ENCODE measurements at regions not wholly inside any gene's neighbourhood (a gene's known extent, or its start where the extent isn't known, plus 50 kb on each side); places are given as distances from the start of the nearest gene placed in this dataset.

- DNase-seq, result no peak
- TF ChIP-seq, protein P1, sequence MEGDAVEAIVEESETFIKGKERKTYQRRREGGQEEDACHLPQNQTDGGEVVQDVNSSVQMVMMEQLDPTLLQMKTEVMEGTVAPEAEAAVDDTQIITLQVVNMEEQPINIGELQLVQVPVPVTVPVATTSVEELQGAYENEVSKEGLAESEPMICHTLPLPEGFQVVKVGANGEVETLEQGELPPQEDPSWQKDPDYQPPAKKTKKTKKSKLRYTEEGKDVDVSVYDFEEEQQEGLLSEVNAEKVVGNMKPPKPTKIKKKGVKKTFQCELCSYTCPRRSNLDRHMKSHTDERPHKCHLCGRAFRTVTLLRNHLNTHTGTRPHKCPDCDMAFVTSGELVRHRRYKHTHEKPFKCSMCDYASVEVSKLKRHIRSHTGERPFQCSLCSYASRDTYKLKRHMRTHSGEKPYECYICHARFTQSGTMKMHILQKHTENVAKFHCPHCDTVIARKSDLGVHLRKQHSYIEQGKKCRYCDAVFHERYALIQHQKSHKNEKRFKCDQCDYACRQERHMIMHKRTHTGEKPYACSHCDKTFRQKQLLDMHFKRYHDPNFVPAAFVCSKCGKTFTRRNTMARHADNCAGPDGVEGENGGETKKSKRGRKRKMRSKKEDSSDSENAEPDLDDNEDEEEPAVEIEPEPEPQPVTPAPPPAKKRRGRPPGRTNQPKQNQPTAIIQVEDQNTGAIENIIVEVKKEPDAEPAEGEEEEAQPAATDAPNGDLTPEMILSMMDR (IDR thresholded peaks at IDR 0.05), result no peak
- no peak overlapping the region for H3K4me3 Mint-ChIP-seq
- H3K4me1 Mint-ChIP-seq (ENCODE audit: low read depth), result no peaks in the 10 kb centered on the region
- peaks cover 6% of the 10 kb centered on the region for H3K9me3 Mint-ChIP-seq
- peaks cover 4% of the 10 kb centered on the region; the same call in 1 of the 2 replicates for H3K27me3 Mint-ChIP-seq (ENCODE audit: insufficient read depth)
- no peaks in the 10 kb centered on the region for H3K36me3 Mint-ChIP-seq (ENCODE audit: low read depth)
- no peak overlapping the region for H3K27ac Mint-ChIP-seq
These were observed 166.5 kb upstream of the THRB start for GRCh38 chr3:24661175-24661584.

DNA sequence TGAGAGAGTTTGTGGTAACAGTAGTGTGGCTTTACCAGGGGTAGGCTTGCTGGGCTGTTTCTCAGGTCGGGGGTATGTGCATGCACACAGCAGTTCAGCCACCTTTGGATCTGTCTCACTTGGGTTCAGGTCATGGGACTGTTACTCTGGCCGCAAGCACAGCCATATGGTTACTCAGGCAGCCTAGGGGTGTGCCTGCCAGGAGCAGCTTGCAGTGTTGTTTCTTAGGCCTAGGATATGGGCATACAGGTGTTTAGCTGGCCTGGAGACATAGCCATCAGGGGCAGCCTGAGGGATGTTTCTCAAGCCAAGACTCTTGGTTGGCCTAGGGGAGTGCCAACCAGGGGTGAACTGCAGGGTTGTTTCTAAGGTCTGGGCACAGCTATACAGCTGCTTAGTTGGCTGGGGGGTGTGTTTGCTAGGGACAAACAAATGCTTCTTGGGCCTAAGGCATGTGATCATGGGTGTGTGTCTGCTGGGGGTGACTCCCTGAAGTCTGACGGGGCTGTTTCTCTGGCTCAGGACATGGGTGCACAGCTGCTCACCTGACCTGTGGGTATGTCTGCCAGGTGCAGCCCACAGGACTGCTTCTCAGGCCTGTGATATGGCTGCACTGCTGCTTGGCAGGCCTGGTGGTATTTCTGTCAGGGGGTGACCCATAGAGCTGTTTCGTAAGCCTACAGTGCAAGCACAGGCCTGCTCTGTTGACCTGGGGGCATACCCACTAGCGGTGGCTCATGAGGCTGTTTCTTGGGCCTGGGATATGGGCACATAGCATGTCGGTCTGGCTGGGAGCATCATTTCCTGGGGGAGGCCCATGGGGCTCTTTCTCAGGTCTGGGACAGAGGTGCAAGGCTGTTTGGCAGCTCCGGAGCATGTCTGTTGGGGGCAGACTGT, 168.0 kb upstream of the THRB start:
- no peak for DNase-seq
- H3K4me1 Mint-ChIP-seq (ENCODE audit: low read depth), result no peaks in the 10 kb centered on the region
- TF ChIP-seq, protein P1 (IDR thresholded peaks at IDR 0.05), result no peak
- peaks cover 8% of the 10 kb centered on the region for H3K9me3 Mint-ChIP-seq
- H3K27me3 Mint-ChIP-seq (ENCODE audit: insufficient read depth), result peaks cover 4% of the 10 kb centered on the region; the same call in 1 of the 2 replicates
- no peak overlapping the region for H3K4me3 Mint-ChIP-seq
- no peak overlapping the region for H3K27ac Mint-ChIP-seq
- H3K36me3 Mint-ChIP-seq (ENCODE audit: low read depth), result no peaks in the 10 kb centered on the region

DNA sequence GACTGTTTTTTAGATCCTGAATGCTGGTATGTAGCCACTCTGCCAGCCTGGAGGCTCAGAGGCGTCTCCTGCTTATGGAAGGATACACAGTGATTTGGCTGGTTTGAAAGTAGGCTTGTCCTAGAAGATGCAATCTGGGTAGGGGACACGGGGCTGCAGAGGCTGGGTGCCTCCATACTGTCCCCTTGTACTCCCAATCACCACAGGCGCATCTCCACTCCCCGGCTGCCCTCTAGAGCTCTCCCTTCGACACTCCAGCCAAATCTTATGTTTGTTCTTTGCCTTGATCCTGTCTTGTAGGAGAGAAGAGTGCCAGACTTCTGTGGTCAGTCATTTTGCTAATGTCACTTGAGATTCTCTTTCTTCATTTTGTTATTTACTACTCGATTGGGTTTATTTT, 168.8 kb upstream of the THRB start:
- DNase-seq, result no peak

DNA sequence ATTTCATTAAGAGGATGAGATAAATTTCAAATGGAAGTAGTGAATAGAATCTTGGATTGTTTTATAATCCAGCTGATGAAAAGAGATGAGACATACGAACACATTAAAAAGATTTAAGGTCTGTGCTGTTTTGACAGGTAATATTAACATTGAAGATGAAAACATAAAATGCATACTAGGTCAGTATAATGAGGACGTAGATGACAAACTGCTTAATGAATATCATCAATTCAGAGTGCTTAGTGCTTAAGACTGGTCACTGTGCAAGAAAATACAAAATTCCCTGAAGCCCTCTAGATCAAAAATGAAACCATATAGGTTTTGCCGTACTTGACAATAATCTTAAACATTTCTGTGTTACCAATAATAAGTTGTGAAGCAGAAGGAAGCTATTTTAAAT, 173.4 kb upstream of the THRB start:
- TF ChIP-seq, protein P1 (IDR thresholded peaks at IDR 0.05), result no peak
- no peaks in the 10 kb centered on the region for H3K36me3 Mint-ChIP-seq (ENCODE audit: low read depth)
- peaks cover 8% of the 10 kb centered on the region for H3K9me3 Mint-ChIP-seq
- no peak for DNase-seq
- H3K27ac Mint-ChIP-seq, result no peak overlapping the region
- no peak overlapping the region for H3K4me3 Mint-ChIP-seq
- H3K27me3 Mint-ChIP-seq (ENCODE audit: insufficient read depth), result peaks cover 4% of the 10 kb centered on the region; the same call in 1 of the 2 replicates
- no peaks in the 10 kb centered on the region for H3K4me1 Mint-ChIP-seq (ENCODE audit: low read depth)

More for the DNA sequence above, 168.8 kb upstream of the THRB start:
- no peak overlapping the region for H3K4me3 Mint-ChIP-seq
- H3K36me3 Mint-ChIP-seq (ENCODE audit: low read depth), result no peaks in the 10 kb centered on the region
- H3K9me3 Mint-ChIP-seq, result peaks cover 8% of the 10 kb centered on the region
- no peaks in the 10 kb centered on the region for H3K4me1 Mint-ChIP-seq (ENCODE audit: low read depth)
- H3K27me3 Mint-ChIP-seq (ENCODE audit: insufficient read depth), result peaks cover 4% of the 10 kb centered on the region; the same call in 1 of the 2 replicates
- no peak overlapping the region for H3K27ac Mint-ChIP-seq
- TF ChIP-seq, protein P1 (IDR thresholded peaks at IDR 0.05), result no peak

GRCh38 chr3:24670871-24671270, 176.2 kb upstream of the THRB start:
- Mint-ChIP-seq H3K4me1 (ENCODE audit: low read depth) (no peaks in the 10 kb centered on the region), H3K4me3 (no peak overlapping the region), H3K9me3 (peaks cover 5% of the 10 kb centered on the region; the same call in 1 of the 2 replicates), H3K27me3 (ENCODE audit: insufficient read depth) (no peaks in the 10 kb centered on the region), H3K36me3 (ENCODE audit: low read depth) (no peaks in the 10 kb centered on the region), H3K27ac (no peak overlapping the region)
- no peak for DNase-seq
- TF ChIP-seq, protein P1 (IDR thresholded peaks at IDR 0.05), result no peak

Measured in HFFc6 (cell line).